SK-N-SH (cell line): ENCODE measurements at regions not wholly inside any gene's neighbourhood (a gene's known extent, or its start where the extent isn't known, plus 50 kb on each side); places are given as distances from the start of the nearest gene placed in this dataset.

ENCODE experiments used
- CTCF ChIP-seq: fragments of 200-600 bp; sonication (generic); IDR thresholded peaks from 2 replicates; pipeline ENCODE4 v1.6.1; 2017; ENCODE audit warnings: antibody characterized with exemption, mild to moderate bottlenecking, moderate library complexity
- ELF1 ChIP-seq: IDR thresholded peaks from 2 replicates; pipeline ENCODE4 v1.4.0; 2012
- EP300 ChIP-seq, 2 experiments: IDR thresholded peaks; 2 replicates each; pipeline versions ENCODE4 v1.4.0 to v1.6.1; 2012; ENCODE audit warnings: borderline replicate concordance in 1 of 2, low read depth in 1 of 2, low read length in 1 of 2
- EZH2phosphoT487 ChIP-seq: fragments of 200-600 bp; sonication (generic); IDR thresholded peaks from 2 replicates; pipeline ENCODE4 v1.6.1; 2017; ENCODE audit warnings: low read depth, mixed run types, mild to moderate bottlenecking, antibody characterized with exemption, moderate library complexity, borderline replicate concordance
- NFIC ChIP-seq: IDR thresholded peaks from 2 replicates; pipeline ENCODE4 v1.4.0; 2012; ENCODE audit warnings: borderline replicate concordance
- POLR2AphosphoS5 ChIP-seq: IDR thresholded peaks from 2 replicates; pipeline ENCODE4 v1.6.1; 2012; ENCODE audit warnings: low read depth, low read length
- RCOR1 ChIP-seq: fragments of 150-350 bp; IDR thresholded peaks from 2 replicates; pipeline ENCODE4 v1.6.1; 2017; ENCODE audit warnings: antibody characterized with exemption, low read length
- REST ChIP-seq: IDR thresholded peaks from 2 replicates; pipeline ENCODE4 v1.6.1; 2012; ENCODE audit warnings: mild to moderate bottlenecking, low read depth, low read length, moderate library complexity
- RXRA ChIP-seq: IDR thresholded peaks from 2 replicates; pipeline ENCODE4 v1.4.0; 2012; ENCODE audit warnings: low read depth, mild to moderate bottlenecking, borderline replicate concordance

- TF ChIP-seq CTCF (no peak), EP300 (IDR thresholded peaks at IDR 0.05; ENCODE audit: borderline replicate concordance in 1 of 2, low read depth in 1 of 2, low read length in 1 of 2) (no peak), ELF1 (no peak), NFIC (no peak), RXRA (no peak), EZH2phosphoT487 (no peak), REST (no peak), RCOR1 (no peak), POLR2AphosphoS5 (no peak)
These were observed 206.6 kb upstream of the BMPER start for GRCh38 chr7:33698692-33699128.
